GM10266 (cell line): ENCODE measurements at regions not wholly inside any gene's neighbourhood (a gene's known extent, or its start where the extent isn't known, plus 50 kb on each side); places are given as distances from the start of the nearest gene placed in this dataset.
A peak's percentile ranks its signal among the peaks of the same experiment; 100 is the strongest.
"Not testable (repeated sequence)": the region's sequence is repeated elsewhere in the genome, so short reads cannot be mapped to it uniquely, and the experiment has no call there.

Experiments used
- DNase-seq: peaks from one replicate; pipeline ENCODE4 v3.0.0; 2012; ENCODE audit errors: extremely low spot score
- TF ChIP-seq, protein P1 (sequence below): IDR thresholded peaks from 2 replicates; pipeline ENCODE4 v1.5.1; 2012; ENCODE audit warnings: mild to moderate bottlenecking, low read depth; ENCODE audit not compliant: control insufficient read depth, insufficient read depth; ENCODE audit errors: missing control alignments

DNA sequence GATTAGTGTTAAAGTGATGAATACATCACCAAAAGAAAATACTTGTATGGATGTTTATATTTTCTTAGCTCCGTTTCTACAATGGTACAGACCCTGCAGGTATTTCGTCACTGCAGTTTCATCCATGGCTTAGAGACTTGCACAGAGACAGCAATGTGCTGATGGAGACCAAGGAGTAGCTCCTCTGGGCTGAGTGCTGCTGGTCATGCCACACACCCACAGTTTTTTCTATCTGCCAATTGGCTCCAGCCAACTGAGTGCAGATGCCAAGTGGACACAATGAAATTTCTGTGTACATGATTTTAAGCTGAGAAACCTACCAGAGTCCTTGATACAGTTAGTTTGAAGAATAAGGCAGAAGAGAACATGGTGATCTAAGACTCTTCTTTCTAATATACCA is 145.9 kb upstream of the ADCY2 start:
- DNase-seq: no peak
- TF ChIP-seq, protein P1, sequence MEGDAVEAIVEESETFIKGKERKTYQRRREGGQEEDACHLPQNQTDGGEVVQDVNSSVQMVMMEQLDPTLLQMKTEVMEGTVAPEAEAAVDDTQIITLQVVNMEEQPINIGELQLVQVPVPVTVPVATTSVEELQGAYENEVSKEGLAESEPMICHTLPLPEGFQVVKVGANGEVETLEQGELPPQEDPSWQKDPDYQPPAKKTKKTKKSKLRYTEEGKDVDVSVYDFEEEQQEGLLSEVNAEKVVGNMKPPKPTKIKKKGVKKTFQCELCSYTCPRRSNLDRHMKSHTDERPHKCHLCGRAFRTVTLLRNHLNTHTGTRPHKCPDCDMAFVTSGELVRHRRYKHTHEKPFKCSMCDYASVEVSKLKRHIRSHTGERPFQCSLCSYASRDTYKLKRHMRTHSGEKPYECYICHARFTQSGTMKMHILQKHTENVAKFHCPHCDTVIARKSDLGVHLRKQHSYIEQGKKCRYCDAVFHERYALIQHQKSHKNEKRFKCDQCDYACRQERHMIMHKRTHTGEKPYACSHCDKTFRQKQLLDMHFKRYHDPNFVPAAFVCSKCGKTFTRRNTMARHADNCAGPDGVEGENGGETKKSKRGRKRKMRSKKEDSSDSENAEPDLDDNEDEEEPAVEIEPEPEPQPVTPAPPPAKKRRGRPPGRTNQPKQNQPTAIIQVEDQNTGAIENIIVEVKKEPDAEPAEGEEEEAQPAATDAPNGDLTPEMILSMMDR: no peak

DNA sequence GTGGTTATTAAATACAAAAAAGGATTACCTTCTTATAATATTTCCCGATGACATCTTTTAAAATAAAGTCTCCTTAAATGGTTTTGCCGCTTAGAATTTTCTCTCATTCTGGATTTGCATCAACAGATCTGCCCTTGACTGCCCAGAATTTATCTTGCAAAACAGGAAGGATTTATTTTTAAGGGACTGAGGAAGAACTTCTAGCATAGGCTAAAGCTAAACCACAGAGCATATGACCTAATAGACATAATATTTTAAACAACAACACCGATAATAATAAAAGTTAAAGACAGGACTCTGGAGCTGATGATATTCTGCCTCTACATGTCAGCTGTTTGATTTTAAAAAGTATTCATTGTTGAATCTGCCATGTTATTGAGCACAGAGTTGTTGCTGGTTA is 145.3 kb upstream of the ADCY2 start:
- TF ChIP-seq, protein P1: no peak

DNA sequence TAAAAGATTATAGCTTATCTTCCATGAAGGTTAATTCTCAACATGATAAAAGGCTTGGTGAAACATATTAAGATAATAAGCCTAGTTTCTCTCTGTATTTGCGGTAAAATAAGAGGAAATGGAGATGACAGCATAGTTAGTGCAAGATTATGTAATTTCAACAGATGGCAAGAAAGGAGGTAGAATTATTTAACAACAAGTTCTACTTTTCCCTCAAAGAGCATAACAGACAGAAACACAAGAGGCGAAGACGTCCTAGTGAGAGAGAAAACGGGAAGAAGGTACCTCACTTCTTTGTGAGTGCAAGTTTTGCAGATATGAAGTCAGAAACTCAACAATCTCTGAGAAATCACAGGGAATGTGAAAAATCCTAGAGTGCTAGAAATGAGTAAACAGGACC is 144.8 kb upstream of the ADCY2 start:
- DNase-seq: no peak
- TF ChIP-seq, protein P1: no peak

More for the DNA sequence above, 145.3 kb upstream of the ADCY2 start:
- no peak for DNase-seq

DNA sequence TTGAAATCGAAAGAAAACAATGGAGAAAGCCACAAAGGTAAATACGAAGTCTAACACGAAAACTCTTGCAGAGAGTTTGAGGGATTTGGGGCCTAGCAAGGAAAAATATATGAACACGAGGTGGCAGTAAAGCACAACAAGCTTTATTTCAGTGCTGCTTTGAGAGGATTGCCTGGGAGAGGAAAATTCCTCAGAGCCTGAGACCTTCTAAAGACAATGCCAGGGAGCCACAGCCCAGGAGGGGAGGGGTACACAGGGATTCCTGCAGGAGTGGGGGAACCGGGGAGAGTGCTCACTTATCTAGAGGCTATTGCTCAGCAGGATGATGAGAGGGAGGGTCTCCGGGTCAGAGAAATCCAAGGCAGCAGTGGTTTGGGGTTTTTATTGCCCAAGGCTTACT is 134.9 kb upstream of the ADCY2 start:
- TF ChIP-seq, protein P1: peak; percentile 58
- peak; percentile 9 for DNase-seq

DNA sequence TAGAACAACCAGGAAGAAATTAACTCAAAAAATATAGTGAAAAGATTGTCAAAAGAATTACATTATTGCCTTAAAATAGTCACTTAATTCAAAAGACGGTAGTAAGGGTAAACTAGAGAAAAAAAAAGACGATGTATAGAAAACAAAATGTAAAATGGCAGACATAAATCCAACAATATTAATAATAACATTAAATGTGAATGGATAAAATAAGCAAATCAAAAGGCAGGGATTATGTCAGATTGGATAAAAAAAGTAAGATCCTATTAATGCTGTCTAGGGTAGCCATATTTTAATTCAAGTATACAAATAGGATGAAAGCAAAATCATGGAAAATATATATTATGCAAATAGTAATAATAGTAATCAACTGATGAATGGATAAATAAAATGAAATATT is 134.0 kb upstream of the ADCY2 start:
- DNase-seq: no peak
- TF ChIP-seq, protein P1: no peak

DNA sequence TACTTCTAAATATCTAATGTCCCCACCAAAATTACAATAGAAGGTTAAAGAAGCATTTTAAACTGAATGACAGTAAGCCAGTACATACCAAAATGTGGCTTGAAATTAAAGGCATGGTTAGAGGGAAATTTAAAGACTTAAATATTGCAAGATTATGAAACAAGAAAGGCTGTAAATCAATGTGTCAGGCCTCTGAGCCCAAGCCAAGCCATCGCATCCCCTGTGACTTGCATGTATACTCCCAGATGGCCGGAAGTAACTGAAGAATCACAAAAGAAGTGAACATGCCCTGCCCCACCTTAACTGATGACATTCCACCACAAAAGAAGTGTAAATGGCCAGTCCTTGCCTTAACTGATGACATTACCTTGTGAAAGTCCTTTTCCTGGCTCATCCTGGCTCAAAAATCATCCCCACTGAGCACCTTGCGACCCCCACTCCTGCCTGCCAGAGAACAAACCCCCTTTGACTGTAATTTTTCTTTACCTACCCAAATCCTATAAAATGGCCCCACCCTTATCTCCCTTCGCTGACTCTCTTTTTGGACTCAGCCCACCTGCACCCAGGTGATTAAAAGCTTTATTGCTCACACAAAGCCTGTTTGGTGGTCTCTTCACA is 132.4 kb upstream of the ADCY2 start:
- not testable (repeated sequence) for DNase-seq

DNA sequence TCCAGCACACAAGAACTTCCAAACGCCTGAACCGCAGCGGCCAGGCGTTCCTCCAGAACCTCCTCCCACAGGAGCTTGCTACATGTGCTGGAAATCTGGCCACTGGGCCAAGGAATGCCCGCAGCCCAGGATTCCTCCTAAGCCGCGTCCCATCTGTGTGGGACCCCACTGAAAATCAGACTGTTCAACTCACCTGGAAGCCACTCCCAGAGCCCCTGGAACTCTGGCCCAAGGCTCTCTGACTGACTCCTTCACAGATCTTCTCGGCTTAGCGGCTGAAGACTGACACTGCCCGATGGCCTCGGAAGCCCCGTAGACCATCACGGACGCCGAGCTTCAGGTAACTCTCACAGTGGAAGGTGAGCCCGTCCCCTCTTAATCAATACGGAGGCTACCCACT is 130.2 kb upstream of the ADCY2 start:
- DNase-seq: not testable (repeated sequence)

DNA sequence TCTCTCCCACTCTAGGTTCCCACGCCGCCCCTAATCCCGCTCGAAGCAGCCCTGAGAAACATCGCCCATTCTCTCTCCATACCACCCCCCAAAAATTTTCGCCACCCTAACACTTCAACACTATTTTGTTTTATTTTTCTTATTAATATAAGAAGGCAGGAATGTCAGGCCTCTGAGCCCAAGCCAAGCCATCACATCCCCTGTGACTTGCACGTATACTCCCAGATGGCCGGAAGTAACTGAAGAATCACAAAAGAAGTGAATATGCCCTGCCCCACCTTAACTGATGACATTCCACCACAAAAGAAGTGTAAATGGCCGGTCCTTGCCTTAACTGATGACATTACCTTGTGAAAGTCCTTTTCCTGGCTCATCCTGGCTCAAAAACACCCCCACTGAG is 127.2 kb upstream of the ADCY2 start:
- not testable (repeated sequence) for DNase-seq

DNA sequence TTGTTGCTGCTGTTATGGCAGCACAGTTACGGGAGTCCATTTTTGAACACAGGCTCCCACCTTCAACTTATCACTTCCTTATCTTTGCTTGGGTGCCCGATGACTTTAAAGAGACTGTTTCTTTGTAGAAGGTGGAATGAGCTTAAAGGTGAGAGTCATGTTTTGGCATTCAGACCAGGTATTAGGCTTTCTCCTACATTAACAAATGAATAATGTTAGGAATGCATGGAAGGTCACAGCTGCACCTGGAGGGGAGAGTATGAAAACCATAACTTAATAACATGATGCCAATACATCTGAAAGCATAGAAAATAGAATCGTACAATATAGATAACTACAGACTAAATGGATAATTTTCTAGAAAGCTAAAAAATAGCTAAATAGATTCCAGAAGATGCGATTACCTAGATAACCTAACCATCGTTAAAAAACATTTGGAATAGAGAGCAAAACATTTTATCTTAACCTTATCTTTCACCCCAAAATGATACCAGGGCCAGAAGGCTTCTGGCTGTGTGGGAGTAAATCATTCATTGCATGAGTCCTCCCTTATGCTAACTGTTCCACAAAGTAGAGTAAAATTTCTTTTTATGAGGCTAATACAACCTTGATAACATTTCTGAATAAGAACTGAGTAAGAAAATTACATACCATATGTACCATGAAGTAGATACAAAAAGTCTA is 126.2 kb upstream of the ADCY2 start:
- TF ChIP-seq, protein P1: no peak
- DNase-seq: no peak
